Right lobe of liver (tissue), 6 donors: ENCODE measurements at regions not wholly inside any gene's neighbourhood (a gene's known extent, or its start where the extent isn't known, plus 50 kb on each side); places are given as distances from the start of the nearest gene placed in this dataset.

Experiments
- ATAC-seq, 4 donors: fragments of 200-7000 bp; cut with Tn5 transposase; one replicate each; pipeline ENCODE4 v1.9.1; 2020; ENCODE audit warnings: mild to moderate bottlenecking in 4 of 4, moderate library complexity in 4 of 4
- DNase-seq, 3 donors: peaks; one replicate each; pipeline ENCODE4 v3.0.0-alpha.2; 2020
- H3K27ac ChIP-seq, 3 donors: fragments of 200-600 bp; one replicate each; pipeline ENCODE4 v1.8.0; 2022
- H3K27me3 ChIP-seq, 2 donors: fragments of 200-600 bp; one replicate each; pipeline ENCODE4 v1.8.0; 2022
- H3K36me3 ChIP-seq, 4 donors: fragments of 200-600 bp; sonication (generic) in 1 of 4; one replicate each; pipeline versions ENCODE4 v1.5.1 to v1.8.0; 2017 to 2022; ENCODE audit warnings: control low read depth in 1 of 4
- H3K4me1 ChIP-seq, 4 donors: fragments of 200-600 bp; sonication (generic) in 1 of 4; one replicate each; pipeline versions ENCODE4 v1.5.1 to v1.8.0; 2017 to 2022; ENCODE audit warnings: control low read depth in 1 of 4
- H3K4me3 ChIP-seq, 3 donors: fragments of 200-600 bp; one replicate each; pipeline ENCODE4 v1.8.0; 2022
- H3K9me3 ChIP-seq, 4 donors: fragments of 200-600 bp; sonication (generic) in 1 of 4; one replicate each; pipeline versions ENCODE4 v1.5.1 to v1.8.0; 2017 to 2022; ENCODE audit warnings: control low read depth in 1 of 4
- POLR2A ChIP-seq: fragments of 450-650 bp; IDR thresholded peaks from one replicate; pipeline ENCODE4 v1.6.1; 2017; ENCODE audit warnings: antibody characterized with exemption, mild to moderate bottlenecking
- WGBS: methylation state at CpG from one replicate; pipeline ENCODE4 v1.1.6; 2018; ENCODE audit warnings: low coverage, low lambda C conversion rate; ENCODE audit not compliant: insufficient coverage; ENCODE audit errors: missing lambda C conversion rate; 5-methylcytosine and 5-hydroxymethylcytosine counted together
- intact Hi-C, 2 donors: fragments of 100-400 bp; cut with DNase I; formaldehyde crosslinking; loops; one replicate each; pipeline versions ENCODE4 v1.11.2 to v1.14.1; 2022
- TF ChIP-seq, protein P1 (sequence below), 4 donors: fragments of 200-600 bp in 3 of 4; fragments of 450-650 bp in 1 of 4; IDR thresholded peaks; one replicate each; pipeline versions ENCODE4 v1.5.1 to v1.8.0; 2016 to 2022; ENCODE audit warnings: antibody characterized with exemption in 4 of 4, mild to moderate bottlenecking in 2 of 4
- donor health status: DM: no; HTN: yes; CAD: no.
- donor health status: DM: no; HTN: no; CAD: no.
- donor health status: DM: no; HTN: no; CAD: no.
- donor health status: DM: no; HTN: yes; CAD: no.
- donor health status: DM: no; HTN: yes; CAD: no.

- no peaks in the 10 kb centered on the region for H3K4me1 ChIP-seq
- WGBS, result 31% methylated on average over 1 of the region's 1 CpG
- no peaks in the 10 kb centered on the region for H3K27me3 ChIP-seq
- intact Hi-C loops, result no loop called here
- H3K27ac ChIP-seq, result no peak overlapping the region
- TF ChIP-seq, protein P1, sequence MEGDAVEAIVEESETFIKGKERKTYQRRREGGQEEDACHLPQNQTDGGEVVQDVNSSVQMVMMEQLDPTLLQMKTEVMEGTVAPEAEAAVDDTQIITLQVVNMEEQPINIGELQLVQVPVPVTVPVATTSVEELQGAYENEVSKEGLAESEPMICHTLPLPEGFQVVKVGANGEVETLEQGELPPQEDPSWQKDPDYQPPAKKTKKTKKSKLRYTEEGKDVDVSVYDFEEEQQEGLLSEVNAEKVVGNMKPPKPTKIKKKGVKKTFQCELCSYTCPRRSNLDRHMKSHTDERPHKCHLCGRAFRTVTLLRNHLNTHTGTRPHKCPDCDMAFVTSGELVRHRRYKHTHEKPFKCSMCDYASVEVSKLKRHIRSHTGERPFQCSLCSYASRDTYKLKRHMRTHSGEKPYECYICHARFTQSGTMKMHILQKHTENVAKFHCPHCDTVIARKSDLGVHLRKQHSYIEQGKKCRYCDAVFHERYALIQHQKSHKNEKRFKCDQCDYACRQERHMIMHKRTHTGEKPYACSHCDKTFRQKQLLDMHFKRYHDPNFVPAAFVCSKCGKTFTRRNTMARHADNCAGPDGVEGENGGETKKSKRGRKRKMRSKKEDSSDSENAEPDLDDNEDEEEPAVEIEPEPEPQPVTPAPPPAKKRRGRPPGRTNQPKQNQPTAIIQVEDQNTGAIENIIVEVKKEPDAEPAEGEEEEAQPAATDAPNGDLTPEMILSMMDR (IDR thresholded peaks at IDR 0.05), result no peak
- TF ChIP-seq POLR2A, result no peak
- H3K9me3 ChIP-seq, result no peaks in the 10 kb centered on the region
- H3K4me3 ChIP-seq, result no peak overlapping the region
- ATAC-seq (no peak), DNase-seq (no peak)
- no peaks in the 10 kb centered on the region for H3K36me3 ChIP-seq
These were observed 306.8 kb upstream of the DMAC1 start for GRCh38 chr9:8106362-8106761.

GRCh38 chr9:8101607-8102006 is 302.0 kb upstream of the DMAC1 start:
- TF ChIP-seq POLR2A, result no peak
- TF ChIP-seq, protein P1 (IDR thresholded peaks at IDR 0.05), result no peak
- Histone ChIP-seq H3K27ac (no peak overlapping the region), H3K9me3 (no peaks in the 10 kb centered on the region), H3K27me3 (no peaks in the 10 kb centered on the region), H3K4me3 (no peak overlapping the region), H3K36me3 (no peaks in the 10 kb centered on the region), H3K4me1 (no peaks in the 10 kb centered on the region)
- ATAC-seq (no peak), DNase-seq (no peak)
- WGBS, result 48% methylated on average over 2 of the region's 2 CpGs
- intact Hi-C loops, result no loop called here

GRCh38 chr9:8096091-8096490 is 296.5 kb upstream of the DMAC1 start:
- no peak for TF ChIP-seq POLR2A
- TF ChIP-seq, protein P1 (IDR thresholded peaks at IDR 0.05), result no peak
- intact Hi-C loops, result no loop called here
- no peaks in the 10 kb centered on the region for H3K27me3 ChIP-seq
- no peak overlapping the region for H3K4me3 ChIP-seq
- no peak for DNase-seq
- H3K4me1 ChIP-seq, result no peaks in the 10 kb centered on the region
- H3K9me3 ChIP-seq, result no peaks in the 10 kb centered on the region
- no peak for ATAC-seq
- WGBS, result 79% methylated on average over 4 of the region's 4 CpGs
- no peak overlapping the region for H3K27ac ChIP-seq
- no peaks in the 10 kb centered on the region for H3K36me3 ChIP-seq

GRCh38 chr9:8095672-8096086 is 296.1 kb upstream of the DMAC1 start:
- ATAC-seq (no peak), DNase-seq (no peak)
- no peak overlapping the region for H3K4me3 ChIP-seq
- no peak overlapping the region for H3K27ac ChIP-seq
- intact Hi-C loops, result no loop called here
- no peaks in the 10 kb centered on the region for H3K4me1 ChIP-seq
- WGBS, result 52% methylated on average over 3 of the region's 3 CpGs
- no peak for TF ChIP-seq POLR2A
- TF ChIP-seq, protein P1 (IDR thresholded peaks at IDR 0.05), result no peak
- no peaks in the 10 kb centered on the region for H3K27me3 ChIP-seq
- no peaks in the 10 kb centered on the region for H3K36me3 ChIP-seq
- H3K9me3 ChIP-seq, result no peaks in the 10 kb centered on the region

- H3K27me3 ChIP-seq, result no peaks in the 10 kb centered on the region
- ATAC-seq (no peak), DNase-seq (no peak)
- no peak overlapping the region for H3K4me3 ChIP-seq
- H3K9me3 ChIP-seq, result no peaks in the 10 kb centered on the region
- H3K27ac ChIP-seq, result no peak overlapping the region
- no peaks in the 10 kb centered on the region for H3K4me1 ChIP-seq
- H3K36me3 ChIP-seq, result no peaks in the 10 kb centered on the region
- intact Hi-C loops, result no loop called here
- TF ChIP-seq, protein P1 (IDR thresholded peaks at IDR 0.05), result no peak
- no peak for TF ChIP-seq POLR2A
These were observed 288.9 kb upstream of the DMAC1 start for GRCh38 chr9:8088477-8088876.
